K562 (cell line): ENCODE measurements at regions not wholly inside any gene's neighbourhood (a gene's known extent, or its start where the extent isn't known, plus 50 kb on each side); places are given as distances from the start of the nearest gene placed in this dataset.

Experiments
- CREBBP ChIP-seq: IDR thresholded peaks from one replicate; pipeline ENCODE4 v1.6.1; 2012; ENCODE audit warnings: low read depth, mild to moderate bottlenecking, control low read depth, inconsistent platforms, low read length
- CTCF ChIP-seq, 3 experiments: IDR thresholded peaks in 2 of 3; conservative IDR thresholded peaks in 1 of 3; 2 replicates each; pipeline ENCODE4 v1.5.1; 2011 to 2012; ENCODE audit warnings: low read length in 3 of 3, mild to moderate bottlenecking in 3 of 3, control low read depth in 2 of 3, improper control_type of control experiment in 1 of 3, inconsistent platforms in 1 of 3, low read depth in 1 of 3, mixed read lengths in 1 of 3, moderate library complexity in 1 of 3; ENCODE audit not compliant: insufficient read depth in 2 of 3
- PHF8 ChIP-seq: fragments of 200-600 bp; sonication (generic); IDR thresholded peaks from 2 replicates; pipeline ENCODE4 v1.6.1; 2012; ENCODE audit warnings: mixed run types, mild to moderate bottlenecking, inconsistent platforms, low read length, moderate library complexity, borderline replicate concordance
- POLR2A ChIP-seq: fragments of 450-650 bp; conservative IDR thresholded peaks from 2 replicates; pipeline ENCODE4 v1.6.1; 2016
- ZNF3 ChIP-seq: fragments of 250-450 bp; sonication (Bioruptor Pico); IDR thresholded peaks from 2 replicates; pipeline ENCODE4 v1.5.0; 2021; ENCODE audit warnings: mild to moderate bottlenecking, moderate library complexity

- TF ChIP-seq CREBBP (no peak), ZNF3 (CRISPR knock-in tag) (no peak), POLR2A (no peak), CTCF (IDR thresholded peaks at IDR 0.05 in 2 of 3, conservative IDR thresholded peaks at IDR 0.05 in 1 of 3; ENCODE audit: insufficient read depth in 2 of 3, low read depth in 1 of 3, low read length in 3 of 3) (no peak), PHF8 (no peak)
Observed at GRCh38 chr15:45970542-45970941, 335.7 kb downstream of the SQOR start.
